ENCODE measurements at regions not wholly inside any gene's neighbourhood (a gene's known extent, or its start where the extent isn't known, plus 50 kb on each side); places are given as distances from the start of the nearest gene placed in this dataset.

DNA sequence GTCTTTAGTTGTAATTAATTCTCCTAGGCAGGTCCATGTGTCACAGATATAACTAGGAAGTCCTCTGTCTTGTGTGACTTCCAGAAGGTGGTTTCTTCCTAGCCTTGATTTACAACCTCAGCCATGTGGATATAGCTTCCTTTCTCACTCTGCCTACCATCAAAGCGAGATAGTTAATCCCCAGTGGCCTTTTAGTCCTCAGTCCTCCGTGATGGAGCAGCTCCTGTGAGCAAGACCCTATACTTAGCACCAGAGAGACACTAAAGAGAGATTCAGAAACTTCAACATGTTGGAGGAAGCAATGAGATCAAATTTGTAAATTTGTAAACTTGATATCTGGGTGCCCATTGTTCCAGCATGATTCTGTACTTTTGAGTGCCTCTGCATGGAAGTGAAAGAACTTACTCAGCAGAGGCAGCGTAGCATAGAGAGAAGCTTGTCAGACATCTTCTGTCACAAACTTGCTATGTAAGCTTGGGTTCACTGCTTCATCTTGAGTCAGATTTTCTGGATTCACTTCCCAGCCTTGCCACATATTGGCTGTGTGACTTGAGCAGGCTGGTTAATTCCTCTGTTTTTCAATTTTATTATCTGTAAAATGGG, 170.2 kb upstream of the NR3C1 start:
- no peak for DNase-seq
- H3K9me3 ChIP-seq (ENCODE audit: control insufficient read depth in 2 of 2, insufficient read depth in 1 of 2, low read depth in 1 of 2, low read length in 1 of 2), result no peaks in the 10 kb centered on the region
- no peaks in the 10 kb centered on the region for H3K36me3 ChIP-seq (ENCODE audit: control insufficient read depth in 3 of 3, insufficient read depth in 2 of 3, low read depth in 1 of 3, low read length in 3 of 3)
- no peak for FAIRE-seq
- no peak overlapping the region for H3K4me3 ChIP-seq (ENCODE audit: low read depth in 1 of 3, low read length in 3 of 3)
- 82 to 88% (median 87%) methylated on average over 3 of the region's 3 CpGs for WGBS, 3 donors
- H3K27ac ChIP-seq (ENCODE audit: low read depth in 1 of 3, low read length in 2 of 3), result no peak overlapping the region
- H3K27me3 ChIP-seq (ENCODE audit: control insufficient read depth in 3 of 3, insufficient read depth in 3 of 3, low read length in 3 of 3), result no peaks in the 10 kb centered on the region
- H3K4me1 ChIP-seq (ENCODE audit: control insufficient read depth in 3 of 3, insufficient read depth in 2 of 3, low read depth in 1 of 3, low read length in 2 of 3), result peaks cover 0 to 19% (median 0%) of the 10 kb centered on the region in 3 donors

DNA sequence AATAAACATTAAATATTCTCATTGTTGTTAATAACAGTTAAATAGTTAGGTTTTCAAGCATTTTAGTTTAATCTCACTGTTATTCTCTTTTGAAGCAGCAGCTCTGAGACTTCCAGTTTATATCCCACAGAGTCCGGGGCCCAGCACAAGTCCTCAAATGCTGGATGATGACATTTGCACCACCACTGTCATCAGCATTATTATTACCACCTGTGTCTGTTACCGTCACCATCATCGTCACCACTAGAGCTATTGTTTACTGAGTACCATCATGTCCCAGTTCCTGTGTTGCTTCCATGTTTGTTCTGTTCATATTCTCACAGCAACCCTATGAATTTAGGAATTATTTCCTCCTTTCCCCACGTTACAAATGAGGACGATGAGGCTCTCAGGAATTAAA, 169.2 kb upstream of the NR3C1 start:
- 73 to 89% (median 85%) methylated on average over 5 of the region's 5 CpGs for WGBS, 3 donors
- no peaks in the 10 kb centered on the region for H3K36me3 ChIP-seq (ENCODE audit: control insufficient read depth in 3 of 3, insufficient read depth in 2 of 3, low read depth in 1 of 3, low read length in 3 of 3)
- no peaks in the 10 kb centered on the region for H3K27me3 ChIP-seq (ENCODE audit: control insufficient read depth in 3 of 3, insufficient read depth in 3 of 3, low read length in 3 of 3)
- H3K9me3 ChIP-seq (ENCODE audit: control insufficient read depth in 2 of 2, insufficient read depth in 1 of 2, low read depth in 1 of 2, low read length in 1 of 2), result no peaks in the 10 kb centered on the region
- peaks cover 0 to 25% (median 0%) of the 10 kb centered on the region in 3 donors for H3K4me1 ChIP-seq (ENCODE audit: control insufficient read depth in 3 of 3, insufficient read depth in 2 of 3, low read depth in 1 of 3, low read length in 2 of 3)
- FAIRE-seq (no peak), DNase-seq (no peak)
- no peak overlapping the region for H3K27ac ChIP-seq (ENCODE audit: low read depth in 1 of 3, low read length in 2 of 3)
- H3K4me3 ChIP-seq (ENCODE audit: low read depth in 1 of 3, low read length in 3 of 3), result no peak overlapping the region

DNA sequence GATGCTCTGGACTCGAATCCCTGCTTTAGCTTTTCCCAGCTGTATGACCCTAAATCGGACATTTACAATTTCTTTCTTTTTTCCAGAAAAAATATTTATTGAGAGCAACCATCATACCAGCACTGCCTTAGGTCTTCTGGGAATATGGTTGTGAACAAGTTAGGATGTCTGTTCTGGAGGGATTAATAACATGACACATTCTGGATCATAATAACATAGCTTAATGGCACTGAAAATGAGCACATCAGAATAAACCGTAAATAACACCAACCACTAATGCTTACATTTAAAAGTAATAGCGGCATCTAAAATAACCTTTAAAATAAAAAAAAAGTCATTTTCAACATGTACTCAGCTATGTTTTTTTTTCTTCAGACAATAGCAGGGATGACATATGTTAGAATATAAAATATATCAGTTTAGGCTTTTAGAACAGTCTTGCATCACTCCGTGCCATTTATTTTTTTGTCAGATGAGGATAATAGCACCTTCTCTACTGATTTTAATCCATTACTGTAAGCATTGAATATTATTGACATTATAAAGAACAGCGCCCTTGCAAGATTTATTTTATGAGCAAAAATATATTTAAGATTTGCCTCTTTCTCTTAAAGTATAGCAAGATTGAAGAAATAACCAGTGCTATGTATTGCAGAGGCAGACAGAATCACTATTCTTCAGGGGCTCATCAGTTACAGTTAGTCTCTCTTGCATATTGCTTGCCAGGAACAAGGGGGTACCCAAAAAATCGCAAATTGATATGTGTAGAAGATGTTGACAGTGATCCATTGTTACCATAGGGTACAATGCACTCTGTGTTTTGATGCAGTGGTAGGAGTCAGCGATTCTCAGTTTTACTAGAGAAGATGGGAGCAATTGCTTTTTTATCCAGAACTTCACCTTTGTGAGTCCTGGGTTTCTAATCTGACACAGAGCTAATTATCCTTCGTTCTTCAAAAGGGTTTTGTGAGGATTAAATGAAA, 168.4 kb upstream of the NR3C1 start:
- Histone ChIP-seq H3K36me3 (ENCODE audit: control insufficient read depth in 3 of 3, insufficient read depth in 2 of 3, low read depth in 1 of 3, low read length in 3 of 3) (no peaks in the 10 kb centered on the region), H3K27ac (ENCODE audit: low read depth in 1 of 3, low read length in 2 of 3) (no peak overlapping the region), H3K9me3 (ENCODE audit: control insufficient read depth in 2 of 2, insufficient read depth in 1 of 2, low read depth in 1 of 2, low read length in 1 of 2) (no peaks in the 10 kb centered on the region), H3K27me3 (ENCODE audit: control insufficient read depth in 3 of 3, insufficient read depth in 3 of 3, low read length in 3 of 3) (no peaks in the 10 kb centered on the region), H3K4me3 (ENCODE audit: low read depth in 1 of 3, low read length in 3 of 3) (no peak overlapping the region), H3K4me1 (ENCODE audit: control insufficient read depth in 3 of 3, insufficient read depth in 2 of 3, low read depth in 1 of 3, low read length in 2 of 3) (peaks cover 0 to 32% (median 0%) of the 10 kb centered on the region in 3 donors)
- DNase-seq, result no peak
- WGBS, 3 donors, result 93 to 95% (median 94%) methylated on average over 9 of the region's 9 CpGs
- no peak for FAIRE-seq

DNA sequence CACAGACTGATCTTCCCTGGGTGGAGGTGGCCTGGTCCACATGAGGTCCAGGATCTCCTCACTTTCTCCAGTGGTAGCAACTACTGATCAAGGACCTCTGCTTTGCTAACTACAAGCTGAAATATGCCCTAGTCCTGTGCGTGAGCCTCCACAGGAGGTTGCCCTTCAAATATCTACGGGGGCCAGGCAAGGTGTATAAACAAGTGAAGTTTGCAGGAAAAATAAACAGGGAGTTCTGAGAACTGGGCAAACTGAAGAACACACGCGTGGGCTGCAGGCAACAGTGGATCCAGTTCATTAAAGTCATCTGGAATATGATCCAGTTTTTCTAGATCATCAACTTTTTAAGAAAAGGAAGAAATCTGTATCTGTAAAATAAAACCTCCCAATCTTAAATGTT, 167.5 kb upstream of the NR3C1 start:
- DNase-seq (no peak), FAIRE-seq (no peak)
- Histone ChIP-seq H3K36me3 (ENCODE audit: control insufficient read depth in 3 of 3, insufficient read depth in 2 of 3, low read depth in 1 of 3, low read length in 3 of 3) (no peaks in the 10 kb centered on the region), H3K4me1 (ENCODE audit: control insufficient read depth in 3 of 3, insufficient read depth in 2 of 3, low read depth in 1 of 3, low read length in 2 of 3) (peaks cover 0 to 41% (median 0%) of the 10 kb centered on the region in 3 donors), H3K27me3 (ENCODE audit: control insufficient read depth in 3 of 3, insufficient read depth in 3 of 3, low read length in 3 of 3) (no peaks in the 10 kb centered on the region), H3K27ac (ENCODE audit: low read depth in 1 of 3, low read length in 2 of 3) (peak overlapping the region in 1 of 3 donors; percentile 20), H3K9me3 (ENCODE audit: control insufficient read depth in 2 of 2, insufficient read depth in 1 of 2, low read depth in 1 of 2, low read length in 1 of 2) (no peaks in the 10 kb centered on the region), H3K4me3 (ENCODE audit: low read depth in 1 of 3, low read length in 3 of 3) (no peak overlapping the region)
- 90 to 92% (median 91%) methylated on average over 4 of the region's 4 CpGs for WGBS, 3 donors

DNA sequence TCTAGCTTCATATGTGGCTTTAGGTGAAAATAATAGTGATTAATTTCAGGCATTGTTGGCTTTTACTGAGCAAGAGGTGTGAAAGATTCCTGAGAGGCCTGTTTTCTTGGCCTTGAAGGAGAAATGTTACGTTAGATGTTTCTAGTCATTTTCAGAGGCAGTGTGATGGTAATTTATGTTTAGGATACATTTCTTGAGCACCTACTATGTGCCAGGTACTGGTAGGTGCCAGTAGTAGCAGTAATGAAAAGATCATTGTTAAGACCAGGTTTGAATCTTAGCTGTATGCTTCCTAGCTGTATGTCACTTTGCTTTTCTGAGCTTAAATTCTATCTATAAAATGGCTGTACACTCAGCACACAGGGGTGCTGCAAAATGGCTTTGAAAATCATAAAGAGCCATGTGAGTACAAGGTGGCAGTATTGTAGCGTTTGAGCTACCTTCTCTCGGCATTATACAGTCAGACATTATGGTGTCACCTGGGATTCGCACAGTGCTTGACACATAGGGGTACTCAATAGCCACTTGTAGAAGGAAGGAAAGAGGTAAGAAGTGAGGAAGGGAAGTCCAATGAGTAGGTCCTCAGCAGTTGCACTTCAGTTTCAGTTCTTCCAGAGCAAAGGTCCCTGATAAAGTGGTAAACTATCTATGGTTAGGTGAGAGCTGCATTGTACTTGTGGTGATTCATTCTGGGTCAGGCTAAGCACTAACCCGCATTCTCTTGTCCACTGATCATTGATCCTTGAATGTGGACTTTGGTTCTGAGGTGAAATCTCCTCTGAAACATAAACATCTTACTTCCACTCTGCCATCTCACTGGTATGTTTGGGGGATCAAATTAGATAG, 166.5 kb upstream of the NR3C1 start:
- Histone ChIP-seq H3K9me3 (ENCODE audit: control insufficient read depth in 2 of 2, insufficient read depth in 1 of 2, low read depth in 1 of 2, low read length in 1 of 2) (no peaks in the 10 kb centered on the region), H3K27ac (ENCODE audit: low read depth in 1 of 3, low read length in 2 of 3) (peak overlapping the region; percentile 28 to 74 (median 68)), H3K36me3 (ENCODE audit: control insufficient read depth in 3 of 3, insufficient read depth in 2 of 3, low read depth in 1 of 3, low read length in 3 of 3) (no peaks in the 10 kb centered on the region), H3K4me3 (ENCODE audit: low read depth in 1 of 3, low read length in 3 of 3) (no peak overlapping the region), H3K4me1 (ENCODE audit: control insufficient read depth in 3 of 3, insufficient read depth in 2 of 3, low read depth in 1 of 3, low read length in 2 of 3) (peaks cover 0 to 43% (median 0%) of the 10 kb centered on the region in 3 donors), H3K27me3 (ENCODE audit: control insufficient read depth in 3 of 3, insufficient read depth in 3 of 3, low read length in 3 of 3) (no peaks in the 10 kb centered on the region)
- DNase-seq (peak; percentile 81 to 93), FAIRE-seq (no peak)
- WGBS, 3 donors, result 56 to 79% (median 71%) methylated on average over 5 of the region's 5 CpGs

DNA sequence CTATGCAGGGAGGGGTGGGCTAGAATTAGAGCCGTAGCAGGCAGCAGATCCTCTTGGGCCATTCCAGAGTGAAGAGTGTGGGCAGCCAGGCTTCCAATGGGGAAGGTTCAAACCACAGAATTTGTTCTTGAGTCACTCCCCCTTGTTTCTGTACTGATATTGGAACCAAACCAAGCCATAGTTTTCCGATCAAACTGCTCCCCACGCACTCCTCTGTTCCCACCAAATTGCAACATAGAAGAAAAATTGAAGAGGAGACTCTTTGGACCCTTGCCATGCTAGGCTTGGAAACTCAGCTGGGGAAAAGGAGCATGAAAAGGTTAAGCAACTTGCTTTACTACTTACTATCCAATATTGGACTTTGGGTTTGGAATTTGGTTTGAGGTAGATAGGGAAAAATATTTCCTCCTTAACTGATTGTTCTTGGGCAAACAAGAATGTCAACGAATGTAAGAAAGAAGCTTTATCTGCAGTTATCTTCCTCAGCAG, 165.8 kb upstream of the NR3C1 start:
- H3K9me3 ChIP-seq (ENCODE audit: control insufficient read depth in 2 of 2, insufficient read depth in 1 of 2, low read depth in 1 of 2, low read length in 1 of 2), result no peaks in the 10 kb centered on the region
- H3K36me3 ChIP-seq (ENCODE audit: control insufficient read depth in 3 of 3, insufficient read depth in 2 of 3, low read depth in 1 of 3, low read length in 3 of 3), result no peaks in the 10 kb centered on the region
- no peaks in the 10 kb centered on the region for H3K27me3 ChIP-seq (ENCODE audit: control insufficient read depth in 3 of 3, insufficient read depth in 3 of 3, low read length in 3 of 3)
- FAIRE-seq (no peak), DNase-seq (peak; percentile 67 to 83)
- 32 to 64% (median 59%) methylated on average over 4 of the region's 4 CpGs for WGBS, 3 donors
- H3K27ac ChIP-seq (ENCODE audit: low read depth in 1 of 3, low read length in 2 of 3), result peak overlapping the region; percentile 17 to 68 (median 39)
- H3K4me1 ChIP-seq (ENCODE audit: control insufficient read depth in 3 of 3, insufficient read depth in 2 of 3, low read depth in 1 of 3, low read length in 2 of 3), result peaks cover 0 to 43% (median 0%) of the 10 kb centered on the region in 3 donors
- H3K4me3 ChIP-seq (ENCODE audit: low read depth in 1 of 3, low read length in 3 of 3), result no peak overlapping the region

DNA sequence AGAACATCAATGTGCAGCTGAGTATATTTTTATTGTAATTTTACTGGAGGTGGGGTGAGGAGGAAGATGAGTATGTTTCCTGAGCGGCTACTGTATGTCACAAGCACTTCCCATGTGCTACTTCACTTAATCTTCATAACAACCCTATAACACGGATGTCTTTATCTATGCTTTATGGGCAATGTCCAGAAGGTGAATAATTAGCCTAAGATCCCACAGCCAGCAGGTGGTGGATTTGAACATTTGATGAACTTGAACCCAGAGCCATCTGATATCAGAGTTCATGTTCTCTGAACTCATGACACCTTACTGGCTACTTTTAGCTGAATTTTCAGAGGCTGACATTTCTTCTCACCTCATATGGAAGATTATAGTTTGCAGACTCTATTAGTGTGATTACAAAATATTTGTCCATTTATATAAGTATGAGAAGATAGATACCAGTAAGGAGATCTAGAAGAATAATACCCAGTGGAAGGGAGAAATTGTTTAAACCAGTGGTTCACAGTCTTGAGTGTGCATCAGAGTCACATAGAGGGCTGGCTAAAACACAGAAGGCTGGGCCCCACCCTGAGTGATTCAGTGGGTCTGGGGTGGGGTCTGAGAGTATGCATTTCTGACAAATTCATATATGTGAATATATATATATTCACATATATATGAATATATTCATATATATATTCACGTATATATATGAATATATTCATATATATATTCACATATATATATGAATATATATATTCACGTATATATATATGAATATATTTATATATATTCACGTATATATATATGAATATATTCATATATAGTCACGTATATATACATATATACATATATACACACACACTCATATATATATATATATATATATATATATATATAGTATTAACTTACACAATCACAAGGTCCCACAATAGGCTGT, 164.4 kb upstream of the NR3C1 start:
- Histone ChIP-seq H3K4me1 (ENCODE audit: control insufficient read depth in 3 of 3, insufficient read depth in 2 of 3, low read depth in 1 of 3, low read length in 2 of 3) (peaks cover 0 to 43% (median 0%) of the 10 kb centered on the region in 3 donors), H3K27me3 (ENCODE audit: control insufficient read depth in 3 of 3, insufficient read depth in 3 of 3, low read length in 3 of 3) (no peaks in the 10 kb centered on the region), H3K4me3 (ENCODE audit: low read depth in 1 of 3, low read length in 3 of 3) (no peak overlapping the region), H3K27ac (ENCODE audit: low read depth in 1 of 3, low read length in 2 of 3) (peak overlapping the region in 1 of 3 donors; percentile 57), H3K9me3 (ENCODE audit: control insufficient read depth in 2 of 2, insufficient read depth in 1 of 2, low read depth in 1 of 2, low read length in 1 of 2) (no peaks in the 10 kb centered on the region), H3K36me3 (ENCODE audit: control insufficient read depth in 3 of 3, insufficient read depth in 2 of 3, low read depth in 1 of 3, low read length in 3 of 3) (no peaks in the 10 kb centered on the region)
- 69 to 79% (median 70%) methylated on average over 6 of the region's 6 CpGs for WGBS, 3 donors
- DNase-seq, result peak; percentile 50 to 85
- FAIRE-seq, result no peak

Measured in small intestine (tissue), 7 donors.